SK-N-SH treated with all-trans-retinoic acid at 6 μM for 48 hours (cell line): ENCODE measurements at regions not wholly inside any gene's neighbourhood (a gene's known extent, or its start where the extent isn't known, plus 50 kb on each side); places are given as distances from the start of the nearest gene placed in this dataset.

Experiments used
- ATAC-seq: fragments of 200-7000 bp; cut with Tn5 transposase; 3 replicates; pipeline ENCODE4 v1.9.1; 2020; ENCODE audit warnings: mild to moderate bottlenecking, moderate library complexity
- ARNTL ChIP-seq: fragments of 450-650 bp; formaldehyde crosslinking; IDR thresholded peaks from 2 replicates; pipeline ENCODE4 v1.5.0; 2020; ENCODE audit warnings: low read depth, mild to moderate bottlenecking, moderate library complexity, borderline replicate concordance
- BACH2 ChIP-seq: fragments of 250-450 bp; sonication (Bioruptor Pico); IDR thresholded peaks from 2 replicates; pipeline ENCODE4 v1.9.0; 2021; ENCODE audit warnings: mild to moderate bottlenecking, borderline replicate concordance
- CSDC2 ChIP-seq: fragments of 250-450 bp; sonication (Bioruptor Pico); IDR thresholded peaks from 2 replicates; pipeline ENCODE4 v1.5.0; 2020; ENCODE audit warnings: mild to moderate bottlenecking, moderate library complexity
- CSRNP3 ChIP-seq: fragments of 250-450 bp; sonication (Bioruptor Pico); IDR thresholded peaks from 2 replicates; pipeline ENCODE4 v1.5.1; 2021; ENCODE audit warnings: mild to moderate bottlenecking, moderate library complexity
- ESRRG ChIP-seq: fragments of 250-450 bp; sonication (Bioruptor Pico); IDR thresholded peaks from 2 replicates; pipeline ENCODE4 v1.6.1; 2021; ENCODE audit warnings: mild to moderate bottlenecking
- ISL1 ChIP-seq: fragments of 250-450 bp; sonication (Bioruptor Pico); IDR thresholded peaks from 2 replicates; pipeline ENCODE4 v2.1.2; 2022; ENCODE audit warnings: mild to moderate bottlenecking, moderate library complexity
- OSR1 ChIP-seq: fragments of 250-450 bp; sonication (Bioruptor Pico); IDR thresholded peaks from 2 replicates; pipeline ENCODE4 v1.8.0; 2022; ENCODE audit warnings: moderate library complexity, mild to moderate bottlenecking, inconsistent platforms
- PATZ1 ChIP-seq: fragments of 250-450 bp; sonication (Bioruptor Pico); IDR thresholded peaks from 2 replicates; pipeline ENCODE4 v1.8.0; 2020; ENCODE audit warnings: mild to moderate bottlenecking, moderate library complexity, borderline replicate concordance
- PPARA ChIP-seq: fragments of 250-450 bp; sonication (Bioruptor Pico); IDR thresholded peaks from 2 replicates; pipeline ENCODE4 v1.5.0; 2020; ENCODE audit warnings: mild to moderate bottlenecking, borderline replicate concordance
- RARB ChIP-seq: fragments of 250-450 bp; sonication (Bioruptor Pico); IDR thresholded peaks from 2 replicates; pipeline ENCODE4 v1.8.0; 2021; ENCODE audit warnings: mild to moderate bottlenecking, moderate library complexity
- SNAI2 ChIP-seq: fragments of 250-450 bp; sonication (Bioruptor Pico); IDR thresholded peaks from 2 replicates; pipeline ENCODE4 v1.5.0; 2020; ENCODE audit warnings: mild to moderate bottlenecking, moderate library complexity
- TCF4 ChIP-seq: fragments of 250-450 bp; sonication (Bioruptor Pico); IDR thresholded peaks from 2 replicates; pipeline ENCODE4 v1.8.0; 2021; ENCODE audit warnings: mild to moderate bottlenecking, moderate library complexity, borderline replicate concordance
- TOX ChIP-seq: fragments of 250-450 bp; sonication (Bioruptor Pico); IDR thresholded peaks from 2 replicates; pipeline ENCODE4 v1.8.0; 2021; ENCODE audit warnings: mild to moderate bottlenecking, moderate library complexity, borderline replicate concordance
- ZC3H10 ChIP-seq: fragments of 250-450 bp; sonication (Bioruptor Pico); IDR thresholded peaks from 2 replicates; pipeline ENCODE4 v1.5.1; 2021; ENCODE audit warnings: mild to moderate bottlenecking, moderate library complexity
- ZFP3 ChIP-seq: fragments of 250-450 bp; sonication (Bioruptor Pico); IDR thresholded peaks from 2 replicates; pipeline ENCODE4 v1.5.0; 2020; ENCODE audit warnings: mild to moderate bottlenecking, moderate library complexity
- ZFP30 ChIP-seq: fragments of 450-650 bp; formaldehyde crosslinking; IDR thresholded peaks from 2 replicates; pipeline ENCODE4 v1.5.0; 2022; ENCODE audit warnings: mild to moderate bottlenecking, moderate library complexity
- ZNF565 ChIP-seq: fragments of 450-650 bp; formaldehyde crosslinking; conservative IDR thresholded peaks from 2 replicates; pipeline ENCODE4 v1.5.0; 2020; ENCODE audit warnings: low read depth, mild to moderate bottlenecking, moderate library complexity
- ZNF70 ChIP-seq: fragments of 450-650 bp; formaldehyde crosslinking; IDR thresholded peaks from 2 replicates; pipeline ENCODE4 v1.5.0; 2020; ENCODE audit warnings: mild to moderate bottlenecking, moderate library complexity
- ZNF8 ChIP-seq: fragments of 450-650 bp; formaldehyde crosslinking; IDR thresholded peaks from 2 replicates; pipeline ENCODE4 v1.5.0; 2020; ENCODE audit warnings: mild to moderate bottlenecking, moderate library complexity
- TF ChIP-seq, protein P1 (sequence below): fragments of 250-450 bp; sonication (Bioruptor Pico); IDR thresholded peaks from 2 replicates; pipeline ENCODE4 v1.5.1; 2020; ENCODE audit warnings: low read depth, mild to moderate bottlenecking, moderate library complexity
- TF ChIP-seq, protein P2 (sequence below): fragments of 250-450 bp; sonication (Bioruptor Pico); IDR thresholded peaks from 2 replicates; pipeline ENCODE4 v1.5.0; 2020; ENCODE audit warnings: mild to moderate bottlenecking, moderate library complexity
- TF ChIP-seq, protein P3 (sequence below): fragments of 250-450 bp; sonication (Bioruptor Pico); IDR thresholded peaks from 2 replicates; pipeline ENCODE4 v1.8.0; 2021; ENCODE audit warnings: low read depth, mild to moderate bottlenecking, moderate library complexity, borderline replicate concordance

GRCh38 chr4:43146198-43146597 lies 253.7 kb downstream of the GRXCR1 start:
- ATAC-seq: no peak
- TF ChIP-seq, protein P1, sequence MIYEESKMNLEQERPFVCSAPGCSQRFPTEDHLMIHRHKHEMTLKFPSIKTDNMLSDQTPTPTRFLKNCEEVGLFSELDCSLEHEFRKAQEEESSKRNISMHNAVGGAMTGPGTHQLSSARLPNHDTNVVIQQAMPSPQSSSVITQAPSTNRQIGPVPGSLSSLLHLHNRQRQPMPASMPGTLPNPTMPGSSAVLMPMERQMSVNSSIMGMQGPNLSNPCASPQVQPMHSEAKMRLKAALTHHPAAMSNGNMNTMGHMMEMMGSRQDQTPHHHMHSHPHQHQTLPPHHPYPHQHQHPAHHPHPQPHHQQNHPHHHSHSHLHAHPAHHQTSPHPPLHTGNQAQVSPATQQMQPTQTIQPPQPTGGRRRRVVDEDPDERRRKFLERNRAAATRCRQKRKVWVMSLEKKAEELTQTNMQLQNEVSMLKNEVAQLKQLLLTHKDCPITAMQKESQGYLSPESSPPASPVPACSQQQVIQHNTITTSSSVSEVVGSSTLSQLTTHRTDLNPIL (CRISPR knock-in tag): no peak
- TF ChIP-seq RARB (CRISPR knock-in tag) (no peak), ESRRG (CRISPR knock-in tag) (no peak), BACH2 (CRISPR knock-in tag) (no peak), PATZ1 (no peak), CSDC2 (no peak), ZC3H10 (CRISPR knock-in tag) (no peak), TCF4 (CRISPR knock-in tag) (no peak)
- TF ChIP-seq, protein P2, sequence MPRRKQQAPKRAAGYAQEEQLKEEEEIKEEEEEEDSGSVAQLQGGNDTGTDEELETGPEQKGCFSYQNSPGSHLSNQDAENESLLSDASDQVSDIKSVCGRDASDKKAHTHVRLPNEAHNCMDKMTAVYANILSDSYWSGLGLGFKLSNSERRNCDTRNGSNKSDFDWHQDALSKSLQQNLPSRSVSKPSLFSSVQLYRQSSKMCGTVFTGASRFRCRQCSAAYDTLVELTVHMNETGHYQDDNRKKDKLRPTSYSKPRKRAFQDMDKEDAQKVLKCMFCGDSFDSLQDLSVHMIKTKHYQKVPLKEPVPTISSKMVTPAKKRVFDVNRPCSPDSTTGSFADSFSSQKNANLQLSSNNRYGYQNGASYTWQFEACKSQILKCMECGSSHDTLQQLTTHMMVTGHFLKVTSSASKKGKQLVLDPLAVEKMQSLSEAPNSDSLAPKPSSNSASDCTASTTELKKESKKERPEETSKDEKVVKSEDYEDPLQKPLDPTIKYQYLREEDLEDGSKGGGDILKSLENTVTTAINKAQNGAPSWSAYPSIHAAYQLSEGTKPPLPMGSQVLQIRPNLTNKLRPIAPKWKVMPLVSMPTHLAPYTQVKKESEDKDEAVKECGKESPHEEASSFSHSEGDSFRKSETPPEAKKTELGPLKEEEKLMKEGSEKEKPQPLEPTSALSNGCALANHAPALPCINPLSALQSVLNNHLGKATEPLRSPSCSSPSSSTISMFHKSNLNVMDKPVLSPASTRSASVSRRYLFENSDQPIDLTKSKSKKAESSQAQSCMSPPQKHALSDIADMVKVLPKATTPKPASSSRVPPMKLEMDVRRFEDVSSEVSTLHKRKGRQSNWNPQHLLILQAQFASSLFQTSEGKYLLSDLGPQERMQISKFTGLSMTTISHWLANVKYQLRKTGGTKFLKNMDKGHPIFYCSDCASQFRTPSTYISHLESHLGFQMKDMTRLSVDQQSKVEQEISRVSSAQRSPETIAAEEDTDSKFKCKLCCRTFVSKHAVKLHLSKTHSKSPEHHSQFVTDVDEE (CRISPR knock-in tag): no peak

DNA sequence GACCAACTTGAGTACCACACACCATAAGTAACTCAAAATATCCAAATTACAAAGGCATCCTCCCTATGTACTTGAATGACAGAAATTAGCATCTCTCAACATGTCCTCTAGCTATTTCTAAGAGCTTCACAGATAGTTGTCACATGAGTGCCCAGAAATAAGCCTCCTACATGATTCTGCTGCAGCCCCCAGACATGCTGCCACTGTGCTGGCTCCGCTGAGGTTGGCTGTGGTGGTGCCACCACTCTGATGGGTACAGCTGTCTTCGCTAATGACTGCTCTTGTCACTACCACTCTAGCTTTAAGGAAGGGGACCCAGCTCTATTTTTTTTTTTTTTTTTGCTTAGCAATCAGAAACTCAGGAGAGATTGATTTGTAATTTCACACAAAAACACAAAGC lies 256.0 kb downstream of the GRXCR1 start:
- TF ChIP-seq PATZ1 (no peak), CSDC2 (no peak), ARNTL (CRISPR knock-in tag) (no peak), SNAI2 (no peak), ZNF565 (no peak), TOX (CRISPR knock-in tag) (no peak), RARB (CRISPR knock-in tag) (no peak), ISL1 (no peak), ZC3H10 (CRISPR knock-in tag) (no peak), ESRRG (CRISPR knock-in tag) (no peak), PPARA (no peak), ZFP30 (CRISPR knock-in tag) (no peak), OSR1 (CRISPR knock-in tag) (no peak), CSRNP3 (CRISPR knock-in tag) (no peak), BACH2 (CRISPR knock-in tag) (no peak), ZNF70 (CRISPR knock-in tag) (no peak)
- ATAC-seq: no peak

- no peak for ATAC-seq
- TF ChIP-seq ZNF565 (no peak), RARB (CRISPR knock-in tag) (no peak), ISL1 (no peak)
Observed at GRCh38 chr4:43163101-43163792, 270.7 kb downstream of the GRXCR1 start.

DNA sequence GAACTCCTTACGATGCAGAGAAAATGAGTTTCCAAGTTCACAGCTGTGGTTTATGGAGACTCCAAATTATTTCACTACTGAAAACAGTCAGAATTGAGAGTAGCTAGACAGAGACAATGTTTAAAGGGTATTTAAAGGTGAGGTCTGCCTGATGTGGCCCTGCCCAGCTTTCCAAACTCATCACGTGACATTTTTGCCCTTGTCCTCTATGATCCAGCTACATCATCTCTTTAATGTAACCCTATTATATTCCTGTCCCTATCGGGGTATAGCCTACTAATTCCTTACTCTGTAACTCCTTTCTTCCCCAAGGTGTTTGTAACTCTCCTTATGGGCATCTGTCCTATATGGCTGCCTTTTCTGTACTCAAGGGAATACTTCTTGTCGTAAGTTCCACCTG lies 297.2 kb downstream of the GRXCR1 start:
- no peak for ATAC-seq
- no peak for TF ChIP-seq ZFP3
- TF ChIP-seq TOX (CRISPR knock-in tag): no peak
- no peak for TF ChIP-seq BACH2 (CRISPR knock-in tag)
- no peak for TF ChIP-seq RARB (CRISPR knock-in tag)
- no peak for TF ChIP-seq ZNF8 (CRISPR knock-in tag)
- no peak for TF ChIP-seq CSRNP3 (CRISPR knock-in tag)
- no peak for TF ChIP-seq PATZ1
- TF ChIP-seq, protein P3, sequence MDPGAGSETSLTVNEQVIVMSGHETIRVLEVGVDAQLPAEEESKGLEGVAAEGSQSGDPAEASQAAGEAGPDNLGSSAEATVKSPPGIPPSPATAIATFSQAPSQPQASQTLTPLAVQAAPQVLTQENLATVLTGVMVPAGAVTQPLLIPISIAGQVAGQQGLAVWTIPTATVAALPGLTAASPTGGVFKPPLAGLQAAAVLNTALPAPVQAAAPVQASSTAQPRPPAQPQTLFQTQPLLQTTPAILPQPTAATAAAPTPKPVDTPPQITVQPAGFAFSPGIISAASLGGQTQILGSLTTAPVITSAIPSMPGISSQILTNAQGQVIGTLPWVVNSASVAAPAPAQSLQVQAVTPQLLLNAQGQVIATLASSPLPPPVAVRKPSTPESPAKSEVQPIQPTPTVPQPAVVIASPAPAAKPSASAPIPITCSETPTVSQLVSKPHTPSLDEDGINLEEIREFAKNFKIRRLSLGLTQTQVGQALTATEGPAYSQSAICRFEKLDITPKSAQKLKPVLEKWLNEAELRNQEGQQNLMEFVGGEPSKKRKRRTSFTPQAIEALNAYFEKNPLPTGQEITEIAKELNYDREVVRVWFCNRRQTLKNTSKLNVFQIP (CRISPR knock-in tag): no peak
